AG04449 (cell line): ENCODE measurements at regions not wholly inside any gene's neighbourhood (a gene's known extent, or its start where the extent isn't known, plus 50 kb on each side); places are given as distances from the start of the nearest gene placed in this dataset.

Source experiments
- CTCF ChIA-PET: fragments of 350-600 bp; formaldehyde crosslinking; extraction: SDS; loops from one replicate; lab custom pipeline; 2021; ENCODE audit warnings: antibody characterized with exemption; lab: Yijun Ruan, JAX
- POLR2A ChIA-PET: fragments of 400-600, 350-600 bp; formaldehyde crosslinking; extraction: SDS; loops from one replicate; lab custom pipeline; 2020; ENCODE audit warnings: antibody characterized with exemption, inconsistent platforms; lab: Yijun Ruan, JAX
- DNase-seq: peaks from one replicate; pipeline ENCODE4 v3.0.0-alpha.2; 2010; ENCODE audit warnings: low read depth, low spot score
- H3K4me3 ChIP-seq: 2 replicates; pipeline ENCODE4 v1.5.1; 2011; ENCODE audit warnings: low read depth, mild to moderate bottlenecking, control low read depth, low read length
- CTCF ChIP-seq: IDR thresholded peaks from one replicate; pipeline ENCODE4 v1.5.1; 2011; ENCODE audit warnings: mild to moderate bottlenecking, moderate library complexity, low read length, control low read depth, inconsistent platforms; ENCODE audit not compliant: insufficient read depth; ENCODE audit errors: missing control alignments

- ChIA-PET CTCF (no interaction called here), POLR2A (no interaction called here)
- no peak overlapping the region for H3K4me3 ChIP-seq
- no peak for TF ChIP-seq CTCF
- no peak for DNase-seq
These were observed 326.7 kb downstream of the PIK3R1 start for GRCh38 chr5:68542207-68542606.

DNA sequence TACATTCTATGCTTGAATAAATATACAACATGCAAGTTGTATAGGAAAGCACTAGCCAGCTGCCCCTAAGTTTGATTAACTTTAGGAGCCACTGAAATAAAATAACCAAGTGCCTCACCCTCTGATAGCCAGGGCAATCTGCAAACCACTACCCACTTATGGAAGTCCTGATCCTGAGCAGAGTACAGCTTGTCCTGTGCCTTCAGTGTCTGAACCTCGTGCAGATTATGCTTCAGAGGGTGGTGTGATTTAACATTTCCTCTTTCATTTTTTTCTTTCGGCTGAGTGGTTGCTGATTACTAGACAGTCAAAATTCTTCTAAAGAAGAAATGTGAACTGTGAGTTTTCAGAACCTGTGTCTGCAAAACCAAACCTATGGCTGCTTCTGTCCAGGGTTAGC lies 327.7 kb downstream of the PIK3R1 start:
- no peak overlapping the region for H3K4me3 ChIP-seq
- no peak for TF ChIP-seq CTCF
- no peak for DNase-seq
- ChIA-PET CTCF (no interaction called here), POLR2A (no interaction called here)

DNA sequence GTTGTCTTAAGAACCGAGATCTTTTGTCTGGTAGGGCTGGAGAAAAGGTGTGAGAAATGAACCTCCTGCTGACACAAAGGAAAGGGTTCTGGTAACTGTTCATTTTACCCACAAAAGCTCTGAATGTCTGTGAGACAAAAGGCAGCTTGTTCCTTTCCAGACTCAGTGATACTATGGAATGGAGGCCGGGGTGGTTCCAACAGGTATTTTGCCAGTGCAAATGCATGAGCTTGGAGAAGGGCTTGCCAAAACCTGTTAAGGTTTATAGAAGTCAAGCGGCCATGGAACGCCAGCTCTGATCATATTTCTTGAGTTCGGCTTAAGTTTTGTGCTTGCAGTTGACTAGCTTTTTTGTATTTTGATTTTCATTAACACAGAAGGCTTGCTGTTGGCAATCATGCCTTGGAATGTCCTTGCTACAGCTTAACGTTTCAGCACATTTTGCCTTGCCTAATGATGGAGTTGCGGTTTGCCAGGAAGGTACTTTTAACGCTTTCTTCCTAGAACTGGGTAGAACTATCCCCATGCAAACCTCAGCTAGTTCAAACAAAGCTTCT lies 328.6 kb downstream of the PIK3R1 start:
- CTCF ChIA-PET = interaction anchor here (1.2 kb wide), 1 partner anchor 10 kb away, joined by 5 read pairs; no protein-coding TSS in a partner anchor
- H3K4me3 ChIP-seq = no peak overlapping the region
- DNase-seq = no peak
- TF ChIP-seq CTCF = no peak
- POLR2A ChIA-PET = no interaction called here

DNA sequence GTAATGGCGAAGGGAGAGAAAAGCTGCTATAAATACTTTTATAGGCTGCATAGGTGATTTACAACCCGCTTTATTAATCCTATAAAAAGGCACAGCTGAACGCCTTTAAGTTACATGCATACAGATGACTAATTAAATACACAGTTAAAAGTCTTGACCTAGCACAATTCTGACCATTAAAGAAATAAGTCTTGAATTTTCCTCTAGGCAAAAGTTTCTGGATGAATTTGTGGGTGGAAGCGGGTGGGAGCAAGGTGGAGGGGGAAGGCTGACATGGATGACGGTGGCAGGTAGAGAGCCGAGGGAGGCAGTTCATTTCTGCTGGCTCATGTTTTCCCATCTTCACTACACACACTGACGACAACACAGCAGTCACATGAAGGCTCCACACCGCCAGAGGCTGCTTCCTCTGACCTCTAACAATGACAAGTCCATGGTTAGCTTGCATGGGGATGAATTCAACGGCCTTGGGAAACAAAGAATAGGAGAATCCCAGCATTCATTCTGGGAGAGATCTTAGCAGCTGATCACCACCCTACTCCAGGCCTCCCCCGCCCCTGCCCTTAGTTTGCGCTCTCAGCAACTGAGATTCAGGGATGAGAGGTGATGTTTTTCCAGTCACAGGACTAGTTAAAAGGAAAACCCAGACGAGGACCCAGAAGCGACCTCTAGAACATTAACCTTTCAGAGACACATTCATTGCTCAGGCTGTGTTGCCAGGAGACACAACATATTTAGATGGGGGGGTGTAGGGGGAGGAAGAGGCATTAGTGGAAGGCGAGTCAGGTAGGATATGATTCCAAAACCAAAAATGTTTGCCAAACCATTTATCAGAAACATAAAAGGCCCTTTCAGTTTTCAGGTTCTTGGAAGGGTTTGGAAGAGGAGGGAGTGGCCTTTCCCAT lies 329.3 kb downstream of the PIK3R1 start:
- CTCF ChIA-PET = interaction anchor here (0.9 to 1.2 kb wide), 2 partner anchors 11 to 259 kb away, joined by 3 to 5 read pairs; no protein-coding TSS in a partner anchor
- no peak for TF ChIP-seq CTCF
- H3K4me3 ChIP-seq = no peak overlapping the region
- POLR2A ChIA-PET = no interaction called here
- no peak for DNase-seq

GRCh38 chr5:68545636-68546295 lies 330.2 kb downstream of the PIK3R1 start:
- no peak overlapping the region for H3K4me3 ChIP-seq
- ChIA-PET CTCF (interaction anchor here (0.9 to 1.2 kb wide), 2 partner anchors 12 to 260 kb away, joined by 3 to 5 read pairs; no protein-coding TSS in a partner anchor), POLR2A (no interaction called here)
- TF ChIP-seq CTCF = no peak
- DNase-seq = no peak

DNA sequence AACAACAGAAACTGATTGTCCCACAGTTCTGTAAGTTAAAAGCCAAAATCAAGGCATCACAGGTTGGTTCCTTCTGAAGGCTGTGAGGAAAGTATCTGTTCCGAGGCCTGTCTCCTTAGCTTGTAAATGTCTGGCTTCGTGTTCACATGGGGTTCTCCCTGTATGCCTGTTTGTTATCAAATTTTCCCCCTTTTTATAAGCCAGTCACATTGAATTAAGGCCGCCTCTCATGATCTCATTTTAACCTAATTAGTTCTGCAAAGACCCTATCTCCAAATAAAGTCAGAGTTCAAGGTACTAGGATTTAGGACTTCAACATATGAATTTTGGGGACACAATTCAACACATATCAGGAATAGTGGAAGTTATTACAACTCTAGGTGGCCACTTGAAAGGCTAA lies 331.5 kb downstream of the PIK3R1 start:
- H3K4me3 ChIP-seq = no peak overlapping the region
- no peak for DNase-seq
- ChIA-PET CTCF (interaction anchor here (1.4 kb wide), 1 partner anchor 261 kb away, joined by 5 read pairs; no protein-coding TSS in a partner anchor), POLR2A (no interaction called here)
- no peak for TF ChIP-seq CTCF
